ENCODE measurements at regions not wholly inside any gene's neighbourhood (a gene's known extent, or its start where the extent isn't known, plus 50 kb on each side); places are given as distances from the start of the nearest gene placed in this dataset.

GRCh38 chr10:130575756-130576285 is 439.6 kb downstream of the GLRX3 start:
- intact Hi-C loops (cut with DNase I): no loop called here
- no peaks in the 10 kb centered on the region for H3K36me3 ChIP-seq
- H3K27ac ChIP-seq: no peak overlapping the region
- no peaks in the 10 kb centered on the region for H3K4me1 ChIP-seq
- no peaks in the 10 kb centered on the region for H3K9me3 ChIP-seq
- no peak overlapping the region for H3K4me3 ChIP-seq
- no peak for TF ChIP-seq POLR2A (IDR thresholded peaks at IDR 0.05)
- no peak for TF ChIP-seq CTCF (IDR thresholded peaks at IDR 0.05)
- H3K27me3 ChIP-seq: peaks cover 0 to 3% (median 0%) of the 10 kb centered on the region in 4 donors
- WGBS, 2 donors: 72 to 80% methylated on average over 6 to 7 of the region's 7 CpGs
- DNase-seq: no peak

GRCh38 chr10:130576427-130576826 is 440.2 kb downstream of the GLRX3 start:
- Histone ChIP-seq H3K27me3 (peaks cover 0 to 3% (median 0%) of the 10 kb centered on the region in 4 donors), H3K4me3 (no peak overlapping the region), H3K36me3 (no peaks in the 10 kb centered on the region), H3K27ac (no peak overlapping the region), H3K4me1 (no peaks in the 10 kb centered on the region), H3K9me3 (no peaks in the 10 kb centered on the region)
- DNase-seq: no peak
- TF ChIP-seq CTCF (IDR thresholded peaks at IDR 0.05) (no peak), POLR2A (IDR thresholded peaks at IDR 0.05) (no peak)
- intact Hi-C loops (cut with DNase I): no loop called here
- WGBS, 2 donors: 62 to 78% methylated on average over 8 of the region's 8 CpGs

GRCh38 chr10:130577039-130577438 is 440.8 kb downstream of the GLRX3 start:
- WGBS, 2 donors: 33 to 77% methylated on average over 1 to 8 of the region's 8 CpGs
- Histone ChIP-seq H3K9me3 (no peaks in the 10 kb centered on the region), H3K27ac (no peak overlapping the region), H3K4me1 (no peaks in the 10 kb centered on the region), H3K4me3 (no peak overlapping the region), H3K36me3 (no peaks in the 10 kb centered on the region), H3K27me3 (peaks cover 0 to 3% (median 0%) of the 10 kb centered on the region in 4 donors)
- intact Hi-C loops (cut with DNase I): no loop called here
- TF ChIP-seq POLR2A (IDR thresholded peaks at IDR 0.05) (no peak), CTCF (IDR thresholded peaks at IDR 0.05) (no peak)
- DNase-seq: no peak

GRCh38 chr10:130578532-130579289 is 442.5 kb downstream of the GLRX3 start:
- Histone ChIP-seq H3K27ac (no peak overlapping the region), H3K9me3 (no peaks in the 10 kb centered on the region), H3K4me1 (no peaks in the 10 kb centered on the region), H3K4me3 (no peak overlapping the region), H3K36me3 (no peaks in the 10 kb centered on the region), H3K27me3 (peaks cover 0 to 3% (median 0%) of the 10 kb centered on the region in 4 donors)
- TF ChIP-seq CTCF (IDR thresholded peaks at IDR 0.05): no peak
- no peak for TF ChIP-seq POLR2A (IDR thresholded peaks at IDR 0.05)
- DNase-seq: no peak
- intact Hi-C loops (cut with DNase I): no loop called here
- 85 to 87% methylated on average over 10 to 11 of the region's 11 CpGs for WGBS, 2 donors

GRCh38 chr10:130579913-130580312 is 443.7 kb downstream of the GLRX3 start:
- Histone ChIP-seq H3K9me3 (no peaks in the 10 kb centered on the region), H3K27me3 (peaks cover 0 to 3% (median 0%) of the 10 kb centered on the region in 4 donors), H3K4me3 (no peak overlapping the region), H3K36me3 (no peaks in the 10 kb centered on the region), H3K27ac (no peak overlapping the region), H3K4me1 (no peaks in the 10 kb centered on the region)
- TF ChIP-seq POLR2A (IDR thresholded peaks at IDR 0.05) (no peak), CTCF (IDR thresholded peaks at IDR 0.05) (no peak)
- WGBS, 2 donors: 49 to 52% methylated on average over 4 of the region's 4 CpGs
- intact Hi-C loops (cut with DNase I): no loop called here
- DNase-seq: no peak
